DMS53 treated with DMSO at 0.1 percent for 48 hours (cell line): ENCODE measurements at regions not wholly inside any gene's neighbourhood (a gene's known extent, or its start where the extent isn't known, plus 50 kb on each side); places are given as distances from the start of the nearest gene placed in this dataset.

ENCODE experiments used
- DNase-seq: peaks from one replicate; lab custom pipeline; 2025; ENCODE audit not compliant: unreplicated experiment; lab: John Stamatoyannopoulos, UW

- no peak for DNase-seq
These were observed 464.5 kb upstream of the CHST9 start for GRCh38 chr18:27649621-27650020.

- DNase-seq, result peak; percentile 15
These were observed 460.8 kb upstream of the CHST9 start for GRCh38 chr18:27645929-27646328.

GRCh38 chr18:27636576-27637085 is 451.5 kb upstream of the CHST9 start:
- no peak for DNase-seq

GRCh38 chr18:27632706-27633105 is 447.6 kb upstream of the CHST9 start:
- DNase-seq, result no peak

GRCh38 chr18:27627927-27628326 is 442.8 kb upstream of the CHST9 start:
- no peak for DNase-seq

- DNase-seq, result no peak
These were observed 436.3 kb upstream of the CHST9 start for GRCh38 chr18:27621236-27621890.

- DNase-seq, result no peak
These were observed 434.8 kb upstream of the CHST9 start for GRCh38 chr18:27619906-27620305.

- no peak for DNase-seq
These were observed 434.1 kb upstream of the CHST9 start for GRCh38 chr18:27619090-27619772.

- DNase-seq, result no peak
These were observed 431.2 kb upstream of the CHST9 start for GRCh38 chr18:27616324-27616723.

- no peak for DNase-seq
These were observed 430.1 kb upstream of the CHST9 start for GRCh38 chr18:27614951-27615844.

GRCh38 chr18:27609221-27609620 is 424.1 kb upstream of the CHST9 start:
- no peak for DNase-seq

- no peak for DNase-seq
These were observed 423.6 kb upstream of the CHST9 start for GRCh38 chr18:27608742-27609141.

- DNase-seq, result no peak
These were observed 423.1 kb upstream of the CHST9 start for GRCh38 chr18:27608174-27608573.

- no peak for DNase-seq
These were observed 421.6 kb upstream of the CHST9 start for GRCh38 chr18:27606741-27607140.

GRCh38 chr18:27605107-27605834 is 420.2 kb upstream of the CHST9 start:
- DNase-seq, result peak; percentile 68

- no peak for DNase-seq
These were observed 419.5 kb upstream of the CHST9 start for GRCh38 chr18:27604583-27604982.

- no peak for DNase-seq
These were observed 417.0 kb upstream of the CHST9 start for GRCh38 chr18:27602092-27602491.

- no peak for DNase-seq
These were observed 415.1 kb upstream of the CHST9 start for GRCh38 chr18:27600245-27600644.

GRCh38 chr18:27599202-27599829 is 414.2 kb upstream of the CHST9 start:
- peak; percentile 27 for DNase-seq

GRCh38 chr18:27595113-27595838 is 410.2 kb upstream of the CHST9 start:
- DNase-seq, result no peak
